ENCODE measurements at regions not wholly inside any gene's neighbourhood (a gene's known extent, or its start where the extent isn't known, plus 50 kb on each side); places are given as distances from the start of the nearest gene placed in this dataset.
"Not testable (repeated sequence)": the region's sequence is repeated elsewhere in the genome, so short reads cannot be mapped to it uniquely, and the experiment has no call there.

- H3K27me3 ChIP-seq (ENCODE audit: control insufficient read depth, insufficient read depth, low read length): no peaks in the 10 kb centered on the region
- H3K9me3 ChIP-seq (replicated peaks; ENCODE audit: low read length): no peaks in the 10 kb centered on the region
These were observed 147.9 kb upstream of the TOP1 start for GRCh38 chr20:40880729-40881109.

GRCh38 chr20:40882152-40882551, 146.5 kb upstream of the TOP1 start:
- no peak overlapping the region for H3K9ac ChIP-seq (ENCODE audit: low read depth, low read length)
- H3K4me2 ChIP-seq (ENCODE audit: low read length): no peak overlapping the region
- H3K9me3 ChIP-seq (replicated peaks; ENCODE audit: low read length): no peaks in the 10 kb centered on the region
- no peak overlapping the region for H3K4me3 ChIP-seq (ENCODE audit: low read length)
- no peaks in the 10 kb centered on the region for H3K4me1 ChIP-seq (ENCODE audit: control insufficient read depth, insufficient read depth, low read length)
- no peaks in the 10 kb centered on the region for H3K27me3 ChIP-seq (ENCODE audit: control insufficient read depth, insufficient read depth, low read length)
- no peaks in the 10 kb centered on the region for H3K36me3 ChIP-seq (ENCODE audit: insufficient read depth, low read length)

More at GRCh38 chr20:40880729-40881109, 147.9 kb upstream of the TOP1 start:
- Histone ChIP-seq H3K36me3 (ENCODE audit: insufficient read depth, low read length) (no peaks in the 10 kb centered on the region), H3K4me1 (ENCODE audit: control insufficient read depth, insufficient read depth, low read length) (no peaks in the 10 kb centered on the region), H3K9ac (ENCODE audit: low read depth, low read length) (no peak overlapping the region), H3K4me3 (ENCODE audit: low read length) (no peak overlapping the region), H3K4me2 (ENCODE audit: low read length) (no peak overlapping the region)

GRCh38 chr20:40883097-40883496, 145.5 kb upstream of the TOP1 start:
- Histone ChIP-seq H3K27me3 (ENCODE audit: control insufficient read depth, insufficient read depth, low read length) (no peaks in the 10 kb centered on the region), H3K9me3 (replicated peaks; ENCODE audit: low read length) (no peaks in the 10 kb centered on the region), H3K4me3 (ENCODE audit: low read length) (no peak overlapping the region), H3K9ac (ENCODE audit: low read depth, low read length) (no peak overlapping the region), H3K4me2 (ENCODE audit: low read length) (no peak overlapping the region), H3K36me3 (ENCODE audit: insufficient read depth, low read length) (no peaks in the 10 kb centered on the region), H3K4me1 (ENCODE audit: control insufficient read depth, insufficient read depth, low read length) (no peaks in the 10 kb centered on the region)

- H3K27me3 ChIP-seq (ENCODE audit: control insufficient read depth, insufficient read depth, low read length): no peaks in the 10 kb centered on the region
- H3K4me3 ChIP-seq (ENCODE audit: low read length): no peak overlapping the region
- no peaks in the 10 kb centered on the region for H3K4me1 ChIP-seq (ENCODE audit: control insufficient read depth, insufficient read depth, low read length)
- no peaks in the 10 kb centered on the region for H3K9me3 ChIP-seq (replicated peaks; ENCODE audit: low read length)
- H3K9ac ChIP-seq (ENCODE audit: low read depth, low read length): no peak overlapping the region
- no peak overlapping the region for H3K4me2 ChIP-seq (ENCODE audit: low read length)
- H3K36me3 ChIP-seq (ENCODE audit: insufficient read depth, low read length): no peaks in the 10 kb centered on the region
These were observed 141.5 kb upstream of the TOP1 start for GRCh38 chr20:40887105-40887504.

- H3K36me3 ChIP-seq (ENCODE audit: insufficient read depth, low read length); H3K27me3 ChIP-seq (ENCODE audit: control insufficient read depth, insufficient read depth, low read length); H3K9ac ChIP-seq (ENCODE audit: low read depth, low read length); H3K4me3 ChIP-seq (ENCODE audit: low read length); H3K9me3 ChIP-seq (replicated peaks; ENCODE audit: low read length); H3K4me1 ChIP-seq (ENCODE audit: control insufficient read depth, insufficient read depth, low read length); H3K4me2 ChIP-seq (ENCODE audit: low read length): not testable (repeated sequence)
These were observed 139.4 kb upstream of the TOP1 start for GRCh38 chr20:40889266-40889665.

GRCh38 chr20:40890181-40890580, 138.4 kb upstream of the TOP1 start:
- Histone ChIP-seq H3K4me1 (ENCODE audit: control insufficient read depth, insufficient read depth, low read length) (no peaks in the 10 kb centered on the region), H3K36me3 (ENCODE audit: insufficient read depth, low read length) (no peaks in the 10 kb centered on the region), H3K9me3 (replicated peaks; ENCODE audit: low read length) (no peaks in the 10 kb centered on the region), H3K9ac (ENCODE audit: low read depth, low read length) (no peak overlapping the region), H3K4me3 (ENCODE audit: low read length) (no peak overlapping the region), H3K4me2 (ENCODE audit: low read length) (no peak overlapping the region), H3K27me3 (ENCODE audit: control insufficient read depth, insufficient read depth, low read length) (no peaks in the 10 kb centered on the region)

GRCh38 chr20:40890635-40891034, 138.0 kb upstream of the TOP1 start:
- Histone ChIP-seq H3K9ac (ENCODE audit: low read depth, low read length) (no peak overlapping the region), H3K27me3 (ENCODE audit: control insufficient read depth, insufficient read depth, low read length) (no peaks in the 10 kb centered on the region), H3K9me3 (replicated peaks; ENCODE audit: low read length) (no peaks in the 10 kb centered on the region), H3K4me3 (ENCODE audit: low read length) (no peak overlapping the region), H3K36me3 (ENCODE audit: insufficient read depth, low read length) (no peaks in the 10 kb centered on the region), H3K4me2 (ENCODE audit: low read length) (no peak overlapping the region), H3K4me1 (ENCODE audit: control insufficient read depth, insufficient read depth, low read length) (no peaks in the 10 kb centered on the region)

- Histone ChIP-seq H3K9ac (ENCODE audit: low read depth, low read length) (no peak overlapping the region), H3K27me3 (ENCODE audit: control insufficient read depth, insufficient read depth, low read length) (no peaks in the 10 kb centered on the region), H3K9me3 (replicated peaks; ENCODE audit: low read length) (no peaks in the 10 kb centered on the region), H3K4me3 (ENCODE audit: low read length) (no peak overlapping the region), H3K4me2 (ENCODE audit: low read length) (no peak overlapping the region), H3K36me3 (ENCODE audit: insufficient read depth, low read length) (no peaks in the 10 kb centered on the region), H3K4me1 (ENCODE audit: control insufficient read depth, insufficient read depth, low read length) (no peaks in the 10 kb centered on the region)
These were observed 137.3 kb upstream of the TOP1 start for GRCh38 chr20:40891351-40891750.

GRCh38 chr20:40892642-40893041, 136.0 kb upstream of the TOP1 start:
- Histone ChIP-seq H3K4me3 (ENCODE audit: low read length) (no peak overlapping the region), H3K4me1 (ENCODE audit: control insufficient read depth, insufficient read depth, low read length) (no peaks in the 10 kb centered on the region), H3K27me3 (ENCODE audit: control insufficient read depth, insufficient read depth, low read length) (no peaks in the 10 kb centered on the region), H3K9me3 (replicated peaks; ENCODE audit: low read length) (no peaks in the 10 kb centered on the region), H3K36me3 (ENCODE audit: insufficient read depth, low read length) (no peaks in the 10 kb centered on the region), H3K9ac (ENCODE audit: low read depth, low read length) (no peak overlapping the region), H3K4me2 (ENCODE audit: low read length) (no peak overlapping the region)

- H3K9me3 ChIP-seq (replicated peaks; ENCODE audit: low read length): no peaks in the 10 kb centered on the region
- no peak overlapping the region for H3K4me3 ChIP-seq (ENCODE audit: low read length)
- H3K36me3 ChIP-seq (ENCODE audit: insufficient read depth, low read length): no peaks in the 10 kb centered on the region
- no peak overlapping the region for H3K9ac ChIP-seq (ENCODE audit: low read depth, low read length)
- no peaks in the 10 kb centered on the region for H3K4me1 ChIP-seq (ENCODE audit: control insufficient read depth, insufficient read depth, low read length)
- H3K27me3 ChIP-seq (ENCODE audit: control insufficient read depth, insufficient read depth, low read length): no peaks in the 10 kb centered on the region
- no peak overlapping the region for H3K4me2 ChIP-seq (ENCODE audit: low read length)
These were observed 134.9 kb upstream of the TOP1 start for GRCh38 chr20:40893610-40894236.

GRCh38 chr20:40894237-40894630, 134.4 kb upstream of the TOP1 start:
- H3K9ac ChIP-seq (ENCODE audit: low read depth, low read length): no peak overlapping the region
- no peak overlapping the region for H3K4me3 ChIP-seq (ENCODE audit: low read length)
- no peaks in the 10 kb centered on the region for H3K27me3 ChIP-seq (ENCODE audit: control insufficient read depth, insufficient read depth, low read length)
- H3K4me1 ChIP-seq (ENCODE audit: control insufficient read depth, insufficient read depth, low read length): no peaks in the 10 kb centered on the region
- H3K9me3 ChIP-seq (replicated peaks; ENCODE audit: low read length): no peaks in the 10 kb centered on the region
- no peak overlapping the region for H3K4me2 ChIP-seq (ENCODE audit: low read length)
- no peaks in the 10 kb centered on the region for H3K36me3 ChIP-seq (ENCODE audit: insufficient read depth, low read length)

GRCh38 chr20:40895182-40895581, 133.4 kb upstream of the TOP1 start:
- H3K4me2 ChIP-seq (ENCODE audit: low read length): no peak overlapping the region
- no peaks in the 10 kb centered on the region for H3K27me3 ChIP-seq (ENCODE audit: control insufficient read depth, insufficient read depth, low read length)
- H3K36me3 ChIP-seq (ENCODE audit: insufficient read depth, low read length): no peaks in the 10 kb centered on the region
- H3K4me3 ChIP-seq (ENCODE audit: low read length): no peak overlapping the region
- H3K9me3 ChIP-seq (replicated peaks; ENCODE audit: low read length): no peaks in the 10 kb centered on the region
- H3K4me1 ChIP-seq (ENCODE audit: control insufficient read depth, insufficient read depth, low read length): no peaks in the 10 kb centered on the region
- no peak overlapping the region for H3K9ac ChIP-seq (ENCODE audit: low read depth, low read length)
